Vagina (tissue), 2 donors: ENCODE measurements at regions not wholly inside any gene's neighbourhood (a gene's known extent, or its start where the extent isn't known, plus 50 kb on each side); places are given as distances from the start of the nearest gene placed in this dataset.

Source experiments
- DNase-seq, 2 donors: peaks; one replicate each; pipeline ENCODE4 v3.0.0-alpha.2; 2017; ENCODE audit errors: extremely low spot score in 2 of 2
- H3K27ac ChIP-seq: fragments of 200-600 bp; sonication (generic); one replicate; pipeline ENCODE4 v1.5.1; 2019
- H3K27me3 ChIP-seq: fragments of 200-600 bp; sonication (generic); one replicate; pipeline ENCODE4 v1.5.1; 2019
- H3K36me3 ChIP-seq, 2 donors: fragments of 200-600 bp; sonication (generic); one replicate each; pipeline ENCODE4 v1.5.1; 2017 to 2019
- H3K4me1 ChIP-seq: fragments of 200-600 bp; sonication (generic); one replicate; pipeline ENCODE4 v1.5.1; 2019
- H3K4me3 ChIP-seq, 2 donors: fragments of 200-600 bp; sonication (generic); 1 replicate in 1 of 2; 2 replicates in 1 of 2; pipeline ENCODE4 v1.5.1; 2016 to 2019
- H3K9me3 ChIP-seq: fragments of 200-600 bp; sonication (generic); one replicate; pipeline ENCODE4 v1.5.1; 2019
- CTCF ChIP-seq, 3 experiments: fragments of 450-650 bp in 2 of 3; fragments of 200-600 bp in 1 of 3; sonication (generic) in 1 of 3; IDR thresholded peaks; one replicate each; pipeline ENCODE4 v1.5.1; 2017 to 2019; ENCODE audit warnings: antibody characterized with exemption in 3 of 3, mild to moderate bottlenecking in 2 of 3, moderate library complexity in 2 of 3
- POLR2A ChIP-seq, 2 donors: fragments of 450-650 bp; IDR thresholded peaks; one replicate each; pipeline ENCODE4 v1.6.1; 2017; ENCODE audit warnings: antibody characterized with exemption in 2 of 2, mild to moderate bottlenecking in 2 of 2, moderate library complexity in 2 of 2
- POLR2AphosphoS5 ChIP-seq, 2 donors: sonication (generic); formaldehyde crosslinking; IDR thresholded peaks; one replicate each; pipeline ENCODE4 v1.9.0; 2017; ENCODE audit warnings: antibody characterized with exemption in 2 of 2, mild to moderate bottlenecking in 2 of 2, low read depth in 1 of 2; ENCODE audit not compliant: insufficient read depth in 1 of 2
- intact Hi-C: fragments of 100-400 bp; cut with DNase I; formaldehyde crosslinking; loops from one replicate; pipeline ENCODE4 v1.15.1; 2023

GRCh38 chr13:67652887-67653286 is 422.8 kb upstream of the PCDH9 start:
- no peaks in the 10 kb centered on the region for H3K9me3 ChIP-seq
- no peak for DNase-seq
- TF ChIP-seq POLR2A (IDR thresholded peaks at IDR 0.05) (no peak), POLR2AphosphoS5 (IDR thresholded peaks at IDR 0.05; ENCODE audit: insufficient read depth in 1 of 2, low read depth in 1 of 2) (no peak), CTCF (IDR thresholded peaks at IDR 0.05) (no peak)
- no peaks in the 10 kb centered on the region for H3K36me3 ChIP-seq
- H3K4me3 ChIP-seq, result no peak overlapping the region
- no peaks in the 10 kb centered on the region for H3K27me3 ChIP-seq
- no peaks in the 10 kb centered on the region for H3K4me1 ChIP-seq
- no peak overlapping the region for H3K27ac ChIP-seq
- intact Hi-C loops, result no loop called here

- intact Hi-C loops, result no loop called here
- Histone ChIP-seq H3K4me1 (no peaks in the 10 kb centered on the region), H3K4me3 (no peak overlapping the region), H3K27ac (no peak overlapping the region), H3K9me3 (no peaks in the 10 kb centered on the region), H3K27me3 (no peaks in the 10 kb centered on the region), H3K36me3 (no peaks in the 10 kb centered on the region)
- TF ChIP-seq POLR2A (IDR thresholded peaks at IDR 0.05), result no peak
- TF ChIP-seq POLR2AphosphoS5 (IDR thresholded peaks at IDR 0.05; ENCODE audit: insufficient read depth in 1 of 2, low read depth in 1 of 2), result no peak
- TF ChIP-seq CTCF (IDR thresholded peaks at IDR 0.05), result no peak
- DNase-seq, result no peak
Observed at GRCh38 chr13:67651908-67652465, 421.9 kb upstream of the PCDH9 start.

GRCh38 chr13:67650471-67650870 is 420.3 kb upstream of the PCDH9 start:
- H3K4me1 ChIP-seq, result no peaks in the 10 kb centered on the region
- no peaks in the 10 kb centered on the region for H3K27me3 ChIP-seq
- no peak overlapping the region for H3K27ac ChIP-seq
- TF ChIP-seq POLR2AphosphoS5 (IDR thresholded peaks at IDR 0.05; ENCODE audit: insufficient read depth in 1 of 2, low read depth in 1 of 2), result no peak
- no peak for DNase-seq
- no peaks in the 10 kb centered on the region for H3K36me3 ChIP-seq
- intact Hi-C loops, result no loop called here
- no peak overlapping the region for H3K4me3 ChIP-seq
- no peaks in the 10 kb centered on the region for H3K9me3 ChIP-seq

- TF ChIP-seq CTCF (IDR thresholded peaks at IDR 0.05) (no peak), POLR2AphosphoS5 (IDR thresholded peaks at IDR 0.05; ENCODE audit: insufficient read depth in 1 of 2, low read depth in 1 of 2) (no peak), POLR2A (IDR thresholded peaks at IDR 0.05) (no peak)
- intact Hi-C loops, result no loop called here
Observed at GRCh38 chr13:67645874-67646467, 415.8 kb upstream of the PCDH9 start.

GRCh38 chr13:67643516-67644055 is 413.4 kb upstream of the PCDH9 start:
- intact Hi-C loops, result no loop called here
- TF ChIP-seq POLR2AphosphoS5 (IDR thresholded peaks at IDR 0.05; ENCODE audit: insufficient read depth in 1 of 2, low read depth in 1 of 2), result no peak
- no peak for TF ChIP-seq CTCF (IDR thresholded peaks at IDR 0.05)
- TF ChIP-seq POLR2A (IDR thresholded peaks at IDR 0.05), result no peak
- Histone ChIP-seq H3K36me3 (no peaks in the 10 kb centered on the region), H3K27me3 (no peaks in the 10 kb centered on the region), H3K4me1 (no peaks in the 10 kb centered on the region), H3K27ac (no peak overlapping the region), H3K4me3 (no peak overlapping the region), H3K9me3 (no peaks in the 10 kb centered on the region)
- DNase-seq, result no peak

More at GRCh38 chr13:67645874-67646467, 415.8 kb upstream of the PCDH9 start:
- no peak overlapping the region for H3K27ac ChIP-seq
- H3K4me1 ChIP-seq, result no peaks in the 10 kb centered on the region
- H3K4me3 ChIP-seq, result no peak overlapping the region
- H3K27me3 ChIP-seq, result no peaks in the 10 kb centered on the region
- H3K36me3 ChIP-seq, result no peaks in the 10 kb centered on the region
- DNase-seq, result no peak
- H3K9me3 ChIP-seq, result no peaks in the 10 kb centered on the region
